ENCODE measurements at regions not wholly inside any gene's neighbourhood (a gene's known extent, or its start where the extent isn't known, plus 50 kb on each side); places are given as distances from the start of the nearest gene placed in this dataset.

GRCh38 chr1:34378968-34379856 lies 202.5 kb downstream of the C1orf94 start:
- Histone ChIP-seq H3K9me3 (ENCODE audit: control insufficient read depth in 1 of 2, insufficient read depth in 1 of 2, low read depth in 1 of 2, low read length in 2 of 2) (no peaks in the 10 kb centered on the region), H3K4me1 (ENCODE audit: control insufficient read depth in 1 of 2, insufficient read depth in 2 of 2, low read length in 2 of 2) (no peaks in the 10 kb centered on the region), H3K9ac (ENCODE audit: low read length) (no peak overlapping the region), H3K36me3 (ENCODE audit: control insufficient read depth in 1 of 2, insufficient read depth in 2 of 2, low read length in 2 of 2) (no peaks in the 10 kb centered on the region), H3K79me2 (ENCODE audit: insufficient read depth, low read length) (no peaks in the 10 kb centered on the region), H4K20me1 (ENCODE audit: insufficient read depth) (no peaks in the 10 kb centered on the region), H3K4me3 (replicated peaks in 1 of 2; ENCODE audit: low read depth in 1 of 2, low read length in 2 of 2) (no peak overlapping the region), H3K9me2 (ENCODE audit: insufficient read depth) (no peaks in the 10 kb centered on the region), H3K27me3 (ENCODE audit: insufficient read depth, low read length) (peaks cover 9% of the 10 kb centered on the region), H2AFZ (ENCODE audit: low read depth, low read length, poor library complexity, severe bottlenecking) (no peak overlapping the region), H3K27ac (ENCODE audit: low read depth, low read length) (no peak overlapping the region), H3K4me2 (ENCODE audit: low read length) (no peak overlapping the region)
- TF ChIP-seq TCF7L2 (IDR thresholded peaks at IDR 0.05; ENCODE audit: borderline replicate concordance, extremely low read depth, insufficient read depth, insufficient read length) (no peak), CBX3 (IDR thresholded peaks at IDR 0.05; ENCODE audit: low read depth) (no peak), SIN3A (IDR thresholded peaks at IDR 0.05; ENCODE audit: low read depth) (no peak), ZFX (IDR thresholded peaks at IDR 0.05) (no peak), EZH2 (IDR thresholded peaks at IDR 0.05) (no peak)
- TF ChIP-seq, protein P1, sequence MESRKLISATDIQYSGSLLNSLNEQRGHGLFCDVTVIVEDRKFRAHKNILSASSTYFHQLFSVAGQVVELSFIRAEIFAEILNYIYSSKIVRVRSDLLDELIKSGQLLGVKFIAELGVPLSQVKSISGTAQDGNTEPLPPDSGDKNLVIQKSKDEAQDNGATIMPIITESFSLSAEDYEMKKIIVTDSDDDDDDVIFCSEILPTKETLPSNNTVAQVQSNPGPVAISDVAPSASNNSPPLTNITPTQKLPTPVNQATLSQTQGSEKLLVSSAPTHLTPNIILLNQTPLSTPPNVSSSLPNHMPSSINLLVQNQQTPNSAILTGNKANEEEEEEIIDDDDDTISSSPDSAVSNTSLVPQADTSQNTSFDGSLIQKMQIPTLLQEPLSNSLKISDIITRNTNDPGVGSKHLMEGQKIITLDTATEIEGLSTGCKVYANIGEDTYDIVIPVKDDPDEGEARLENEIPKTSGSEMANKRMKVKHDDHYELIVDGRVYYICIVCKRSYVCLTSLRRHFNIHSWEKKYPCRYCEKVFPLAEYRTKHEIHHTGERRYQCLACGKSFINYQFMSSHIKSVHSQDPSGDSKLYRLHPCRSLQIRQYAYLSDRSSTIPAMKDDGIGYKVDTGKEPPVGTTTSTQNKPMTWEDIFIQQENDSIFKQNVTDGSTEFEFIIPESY (IDR thresholded peaks at IDR 0.05; ENCODE audit: extremely low read depth, insufficient replicate concordance, low read length) = no peak
- TF ChIP-seq, protein P2, sequence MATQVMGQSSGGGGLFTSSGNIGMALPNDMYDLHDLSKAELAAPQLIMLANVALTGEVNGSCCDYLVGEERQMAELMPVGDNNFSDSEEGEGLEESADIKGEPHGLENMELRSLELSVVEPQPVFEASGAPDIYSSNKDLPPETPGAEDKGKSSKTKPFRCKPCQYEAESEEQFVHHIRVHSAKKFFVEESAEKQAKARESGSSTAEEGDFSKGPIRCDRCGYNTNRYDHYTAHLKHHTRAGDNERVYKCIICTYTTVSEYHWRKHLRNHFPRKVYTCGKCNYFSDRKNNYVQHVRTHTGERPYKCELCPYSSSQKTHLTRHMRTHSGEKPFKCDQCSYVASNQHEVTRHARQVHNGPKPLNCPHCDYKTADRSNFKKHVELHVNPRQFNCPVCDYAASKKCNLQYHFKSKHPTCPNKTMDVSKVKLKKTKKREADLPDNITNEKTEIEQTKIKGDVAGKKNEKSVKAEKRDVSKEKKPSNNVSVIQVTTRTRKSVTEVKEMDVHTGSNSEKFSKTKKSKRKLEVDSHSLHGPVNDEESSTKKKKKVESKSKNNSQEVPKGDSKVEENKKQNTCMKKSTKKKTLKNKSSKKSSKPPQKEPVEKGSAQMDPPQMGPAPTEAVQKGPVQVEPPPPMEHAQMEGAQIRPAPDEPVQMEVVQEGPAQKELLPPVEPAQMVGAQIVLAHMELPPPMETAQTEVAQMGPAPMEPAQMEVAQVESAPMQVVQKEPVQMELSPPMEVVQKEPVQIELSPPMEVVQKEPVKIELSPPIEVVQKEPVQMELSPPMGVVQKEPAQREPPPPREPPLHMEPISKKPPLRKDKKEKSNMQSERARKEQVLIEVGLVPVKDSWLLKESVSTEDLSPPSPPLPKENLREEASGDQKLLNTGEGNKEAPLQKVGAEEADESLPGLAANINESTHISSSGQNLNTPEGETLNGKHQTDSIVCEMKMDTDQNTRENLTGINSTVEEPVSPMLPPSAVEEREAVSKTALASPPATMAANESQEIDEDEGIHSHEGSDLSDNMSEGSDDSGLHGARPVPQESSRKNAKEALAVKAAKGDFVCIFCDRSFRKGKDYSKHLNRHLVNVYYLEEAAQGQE (IDR thresholded peaks at IDR 0.05; ENCODE audit: low read depth) = no peak
- ATAC-seq = no peak
- RAD21 ChIA-PET (ENCODE audit: low non-redundant PET in 1 of 2, low total read pairs in 2 of 2, uncharacterized antibody in 2 of 2, unreplicated experiment in 2 of 2) = no interaction called here
- CTCF ChIA-PET = no interaction called here
- intact Hi-C loops (cut with micrococcal nuclease) = no loop called here
- no TSS peak for BruUV-seq (replicated peaks)
- POLR2A ChIA-PET = no interaction called here
- no peak for DNase-seq (ENCODE audit: low read depth, low spot score)

Measured in HCT116 (cell line).